ENCODE measurements at regions not wholly inside any gene's neighbourhood (a gene's known extent, or its start where the extent isn't known, plus 50 kb on each side); places are given as distances from the start of the nearest gene placed in this dataset.
A peak's percentile ranks its signal among the peaks of the same experiment; 100 is the strongest.
"Not testable (repeated sequence)": the region's sequence is repeated elsewhere in the genome, so short reads cannot be mapped to it uniquely, and the experiment has no call there.

- no peak overlapping the region for H3K4me3 ChIP-seq (ENCODE audit: low read depth, low read length)
- no peaks in the 10 kb centered on the region for H3K36me3 ChIP-seq (ENCODE audit: insufficient read depth, low read length)
- no peaks in the 10 kb centered on the region for H3K79me2 ChIP-seq (ENCODE audit: control insufficient read depth, insufficient read depth, low read length, unreplicated experiment)
- peaks cover 5% of the 10 kb centered on the region for H3K4me1 ChIP-seq (ENCODE audit: control insufficient read depth, insufficient read depth, low read length, unreplicated experiment)
- no peak overlapping the region for H2AFZ ChIP-seq (ENCODE audit: low read length, unreplicated experiment)
- no peaks in the 10 kb centered on the region for H3K27me3 ChIP-seq (ENCODE audit: insufficient read depth, low read length)
- H3K27ac ChIP-seq (ENCODE audit: low read depth, low read length) = no peak overlapping the region
Observed at GRCh38 chr13:65264066-65264465, 1966.1 kb downstream of the PCDH9 start.

- peak overlapping the region; percentile 97 for H2AFZ ChIP-seq (ENCODE audit: low read length, unreplicated experiment)
- no peak overlapping the region for H3K27ac ChIP-seq (ENCODE audit: low read depth, low read length)
Observed at GRCh38 chr13:65260946-65261891, 1968.9 kb downstream of the PCDH9 start.

GRCh38 chr13:65240773-65241172 is 1989.4 kb downstream of the PCDH9 start:
- Histone ChIP-seq H3K79me2 (ENCODE audit: control insufficient read depth, insufficient read depth, low read length, unreplicated experiment) (no peaks in the 10 kb centered on the region), H2AFZ (ENCODE audit: low read length, unreplicated experiment) (no peak overlapping the region), H3K36me3 (ENCODE audit: insufficient read depth, low read length) (no peaks in the 10 kb centered on the region), H3K4me3 (ENCODE audit: low read depth, low read length) (no peak overlapping the region), H3K27ac (ENCODE audit: low read depth, low read length) (no peak overlapping the region), H3K4me1 (ENCODE audit: control insufficient read depth, insufficient read depth, low read length, unreplicated experiment) (no peaks in the 10 kb centered on the region), H3K27me3 (ENCODE audit: insufficient read depth, low read length) (no peaks in the 10 kb centered on the region)

More at GRCh38 chr13:65260946-65261891, 1968.9 kb downstream of the PCDH9 start:
- no peaks in the 10 kb centered on the region for H3K36me3 ChIP-seq (ENCODE audit: insufficient read depth, low read length)
- H3K79me2 ChIP-seq (ENCODE audit: control insufficient read depth, insufficient read depth, low read length, unreplicated experiment) = no peaks in the 10 kb centered on the region
- H3K27me3 ChIP-seq (ENCODE audit: insufficient read depth, low read length) = no peaks in the 10 kb centered on the region
- peak overlapping the region; percentile 71 for H3K4me3 ChIP-seq (ENCODE audit: low read depth, low read length)
- peaks cover 5% of the 10 kb centered on the region for H3K4me1 ChIP-seq (ENCODE audit: control insufficient read depth, insufficient read depth, low read length, unreplicated experiment)

GRCh38 chr13:65236841-65237418 is 1993.2 kb downstream of the PCDH9 start:
- Histone ChIP-seq H3K27ac (ENCODE audit: low read depth, low read length) (no peak overlapping the region), H3K4me1 (ENCODE audit: control insufficient read depth, insufficient read depth, low read length, unreplicated experiment) (no peaks in the 10 kb centered on the region), H3K27me3 (ENCODE audit: insufficient read depth, low read length) (no peaks in the 10 kb centered on the region), H2AFZ (ENCODE audit: low read length, unreplicated experiment) (no peak overlapping the region), H3K79me2 (ENCODE audit: control insufficient read depth, insufficient read depth, low read length, unreplicated experiment) (no peaks in the 10 kb centered on the region), H3K4me3 (ENCODE audit: low read depth, low read length) (no peak overlapping the region), H3K36me3 (ENCODE audit: insufficient read depth, low read length) (no peaks in the 10 kb centered on the region)

GRCh38 chr13:65217471-65217995 is 2012.6 kb downstream of the PCDH9 start:
- Histone ChIP-seq H3K27ac (ENCODE audit: low read depth, low read length) (no peak overlapping the region), H3K27me3 (ENCODE audit: insufficient read depth, low read length) (no peaks in the 10 kb centered on the region), H3K36me3 (ENCODE audit: insufficient read depth, low read length) (no peaks in the 10 kb centered on the region), H3K4me3 (ENCODE audit: low read depth, low read length) (no peak overlapping the region), H2AFZ (ENCODE audit: low read length, unreplicated experiment) (no peak overlapping the region), H3K79me2 (ENCODE audit: control insufficient read depth, insufficient read depth, low read length, unreplicated experiment) (no peaks in the 10 kb centered on the region), H3K4me1 (ENCODE audit: control insufficient read depth, insufficient read depth, low read length, unreplicated experiment) (no peaks in the 10 kb centered on the region)

GRCh38 chr13:65202845-65203244 is 2027.3 kb downstream of the PCDH9 start:
- not testable (repeated sequence) for H3K27ac ChIP-seq (ENCODE audit: low read depth, low read length); H3K4me1 ChIP-seq (ENCODE audit: control insufficient read depth, insufficient read depth, low read length, unreplicated experiment); H3K79me2 ChIP-seq (ENCODE audit: control insufficient read depth, insufficient read depth, low read length, unreplicated experiment); H2AFZ ChIP-seq (ENCODE audit: low read length, unreplicated experiment); H3K36me3 ChIP-seq (ENCODE audit: insufficient read depth, low read length); H3K4me3 ChIP-seq (ENCODE audit: low read depth, low read length); H3K27me3 ChIP-seq (ENCODE audit: insufficient read depth, low read length)

GRCh38 chr13:65188721-65189120 is 2041.4 kb downstream of the PCDH9 start:
- no peaks in the 10 kb centered on the region for H3K27me3 ChIP-seq (ENCODE audit: insufficient read depth, low read length)
- no peak overlapping the region for H3K27ac ChIP-seq (ENCODE audit: low read depth, low read length)
- no peaks in the 10 kb centered on the region for H3K36me3 ChIP-seq (ENCODE audit: insufficient read depth, low read length)
- no peak overlapping the region for H3K4me3 ChIP-seq (ENCODE audit: low read depth, low read length)
- no peak overlapping the region for H2AFZ ChIP-seq (ENCODE audit: low read length, unreplicated experiment)
- H3K79me2 ChIP-seq (ENCODE audit: control insufficient read depth, insufficient read depth, low read length, unreplicated experiment) = no peaks in the 10 kb centered on the region
- no peaks in the 10 kb centered on the region for H3K4me1 ChIP-seq (ENCODE audit: control insufficient read depth, insufficient read depth, low read length, unreplicated experiment)

GRCh38 chr13:65168026-65168425 is 2062.1 kb downstream of the PCDH9 start:
- no peak overlapping the region for H2AFZ ChIP-seq (ENCODE audit: low read length, unreplicated experiment)
- H3K27ac ChIP-seq (ENCODE audit: low read depth, low read length) = no peak overlapping the region
- H3K4me3 ChIP-seq (ENCODE audit: low read depth, low read length) = no peak overlapping the region
- no peaks in the 10 kb centered on the region for H3K79me2 ChIP-seq (ENCODE audit: control insufficient read depth, insufficient read depth, low read length, unreplicated experiment)
- H3K36me3 ChIP-seq (ENCODE audit: insufficient read depth, low read length) = no peaks in the 10 kb centered on the region
- H3K27me3 ChIP-seq (ENCODE audit: insufficient read depth, low read length) = no peaks in the 10 kb centered on the region
- H3K4me1 ChIP-seq (ENCODE audit: control insufficient read depth, insufficient read depth, low read length, unreplicated experiment) = no peaks in the 10 kb centered on the region

- H3K79me2 ChIP-seq (ENCODE audit: control insufficient read depth, insufficient read depth, low read length, unreplicated experiment) = no peaks in the 10 kb centered on the region
- no peak overlapping the region for H3K27ac ChIP-seq (ENCODE audit: low read depth, low read length)
- no peaks in the 10 kb centered on the region for H3K36me3 ChIP-seq (ENCODE audit: insufficient read depth, low read length)
- no peaks in the 10 kb centered on the region for H3K4me1 ChIP-seq (ENCODE audit: control insufficient read depth, insufficient read depth, low read length, unreplicated experiment)
- H3K27me3 ChIP-seq (ENCODE audit: insufficient read depth, low read length) = no peaks in the 10 kb centered on the region
- no peak overlapping the region for H2AFZ ChIP-seq (ENCODE audit: low read length, unreplicated experiment)
- no peak overlapping the region for H3K4me3 ChIP-seq (ENCODE audit: low read depth, low read length)
Observed at GRCh38 chr13:65166675-65167074, 2063.5 kb downstream of the PCDH9 start.

GRCh38 chr13:65159803-65160202 is 2070.3 kb downstream of the PCDH9 start:
- Histone ChIP-seq H2AFZ (ENCODE audit: low read length, unreplicated experiment) (no peak overlapping the region), H3K4me3 (ENCODE audit: low read depth, low read length) (no peak overlapping the region), H3K27me3 (ENCODE audit: insufficient read depth, low read length) (no peaks in the 10 kb centered on the region), H3K27ac (ENCODE audit: low read depth, low read length) (no peak overlapping the region), H3K36me3 (ENCODE audit: insufficient read depth, low read length) (no peaks in the 10 kb centered on the region), H3K4me1 (ENCODE audit: control insufficient read depth, insufficient read depth, low read length, unreplicated experiment) (no peaks in the 10 kb centered on the region), H3K79me2 (ENCODE audit: control insufficient read depth, insufficient read depth, low read length, unreplicated experiment) (no peaks in the 10 kb centered on the region)

GRCh38 chr13:65155861-65156260 is 2074.3 kb downstream of the PCDH9 start:
- Histone ChIP-seq H3K27ac (ENCODE audit: low read depth, low read length) (no peak overlapping the region), H3K36me3 (ENCODE audit: insufficient read depth, low read length) (no peaks in the 10 kb centered on the region), H3K4me3 (ENCODE audit: low read depth, low read length) (no peak overlapping the region), H3K27me3 (ENCODE audit: insufficient read depth, low read length) (no peaks in the 10 kb centered on the region), H2AFZ (ENCODE audit: low read length, unreplicated experiment) (no peak overlapping the region), H3K4me1 (ENCODE audit: control insufficient read depth, insufficient read depth, low read length, unreplicated experiment) (no peaks in the 10 kb centered on the region), H3K79me2 (ENCODE audit: control insufficient read depth, insufficient read depth, low read length, unreplicated experiment) (no peaks in the 10 kb centered on the region)

Measured in ACC112 (cell line).